ENCODE measurements at regions not wholly inside any gene's neighbourhood (a gene's known extent, or its start where the extent isn't known, plus 50 kb on each side); places are given as distances from the start of the nearest gene placed in this dataset.

GRCh38 chr2:18093196-18093595 lies 214.7 kb downstream of the KCNS3 start:
- CTCF ChIA-PET: no interaction called here
- H3K9me3 Mint-ChIP-seq: peaks cover 0 to 9% (median 0%) of the 10 kb centered on the region in 11 donors
- intact Hi-C loops (cut with micrococcal nuclease): no loop called here
- DNase-seq: no peak
- Histone ChIP-seq H3K27me3 (ENCODE audit: control insufficient read depth in 2 of 2, insufficient read depth in 2 of 2, low read length in 2 of 2) (no peaks in the 10 kb centered on the region), H3K9me3 (ENCODE audit: control insufficient read depth in 2 of 3, low read length in 3 of 3) (no peaks in the 10 kb centered on the region), H3K4me3 (ENCODE audit: low read length) (no peak overlapping the region), H3K36me3 (ENCODE audit: control insufficient read depth in 2 of 3, insufficient read depth in 3 of 3, low read length in 3 of 3) (no peaks in the 10 kb centered on the region), H3K4me1 (ENCODE audit: control insufficient read depth in 2 of 2, insufficient read depth in 2 of 2, low read length in 2 of 2) (no peaks in the 10 kb centered on the region), H3K27ac (ENCODE audit: low read depth, low read length) (no peak overlapping the region)
- no peaks in the 10 kb centered on the region for H3K4me1 Mint-ChIP-seq
- no peak overlapping the region for H3K4me3 Mint-ChIP-seq
- H3K27me3 Mint-ChIP-seq: peaks cover 0 to 7% (median 3%) of the 10 kb centered on the region in 5 donors
- no peak for ATAC-seq
- H3K27ac Mint-ChIP-seq: no peak overlapping the region
- H3K36me3 Mint-ChIP-seq: no peaks in the 10 kb centered on the region
- POLR2A ChIA-PET: no interaction called here

- no peaks in the 10 kb centered on the region for H3K9me3 ChIP-seq (ENCODE audit: control insufficient read depth in 2 of 3, low read length in 3 of 3)
- H3K9me3 Mint-ChIP-seq: peaks cover 0 to 9% (median 0%) of the 10 kb centered on the region in 11 donors
- no peaks in the 10 kb centered on the region for H3K4me1 Mint-ChIP-seq
- H3K36me3 ChIP-seq (ENCODE audit: control insufficient read depth in 2 of 3, insufficient read depth in 3 of 3, low read length in 3 of 3): no peaks in the 10 kb centered on the region
- CTCF ChIA-PET: no interaction called here
- no peaks in the 10 kb centered on the region for H3K36me3 Mint-ChIP-seq
- intact Hi-C loops (cut with micrococcal nuclease): no loop called here
- no peak overlapping the region for H3K27ac Mint-ChIP-seq
- ATAC-seq (no peak), DNase-seq (no peak)
- H3K27ac ChIP-seq (ENCODE audit: low read depth, low read length): no peak overlapping the region
- POLR2A ChIA-PET: no interaction called here
- peaks cover 0 to 7% (median 4%) of the 10 kb centered on the region in 5 donors for H3K27me3 Mint-ChIP-seq
- no peaks in the 10 kb centered on the region for H3K4me1 ChIP-seq (ENCODE audit: control insufficient read depth in 2 of 2, insufficient read depth in 2 of 2, low read length in 2 of 2)
- H3K4me3 ChIP-seq (ENCODE audit: low read length): no peak overlapping the region
- H3K4me3 Mint-ChIP-seq: no peak overlapping the region
- H3K27me3 ChIP-seq (ENCODE audit: control insufficient read depth in 2 of 2, insufficient read depth in 2 of 2, low read length in 2 of 2): no peaks in the 10 kb centered on the region
Measured at GRCh38 chr2:18092760-18093159, 214.3 kb downstream of the KCNS3 start.

GRCh38 chr2:18085593-18085992 lies 207.1 kb downstream of the KCNS3 start:
- no peaks in the 10 kb centered on the region for H3K9me3 ChIP-seq (ENCODE audit: control insufficient read depth in 2 of 3, low read length in 3 of 3)
- no peaks in the 10 kb centered on the region for H3K27me3 ChIP-seq (ENCODE audit: control insufficient read depth in 2 of 2, insufficient read depth in 2 of 2, low read length in 2 of 2)
- ChIA-PET POLR2A (no interaction called here), CTCF (no interaction called here)
- H3K9me3 Mint-ChIP-seq: peaks cover 0 to 13% (median 4%) of the 10 kb centered on the region in 11 donors
- intact Hi-C loops (cut with micrococcal nuclease): no loop called here
- H3K36me3 Mint-ChIP-seq: peaks cover 0 to 6% (median 0%) of the 10 kb centered on the region in 5 donors
- no peaks in the 10 kb centered on the region for H3K4me1 ChIP-seq (ENCODE audit: control insufficient read depth in 2 of 2, insufficient read depth in 2 of 2, low read length in 2 of 2)
- ATAC-seq (no peak), DNase-seq (no peak)
- no peak overlapping the region for H3K27ac Mint-ChIP-seq
- H3K36me3 ChIP-seq (ENCODE audit: control insufficient read depth in 2 of 3, insufficient read depth in 3 of 3, low read length in 3 of 3): no peaks in the 10 kb centered on the region
- no peaks in the 10 kb centered on the region for H3K4me1 Mint-ChIP-seq
- no peak overlapping the region for H3K4me3 Mint-ChIP-seq
- H3K27me3 Mint-ChIP-seq: peaks cover 0 to 5% (median 0%) of the 10 kb centered on the region in 5 donors
- H3K4me3 ChIP-seq (ENCODE audit: low read length): no peak overlapping the region
- no peak overlapping the region for H3K27ac ChIP-seq (ENCODE audit: low read depth, low read length)

GRCh38 chr2:18084376-18084775 lies 205.9 kb downstream of the KCNS3 start:
- H3K27ac Mint-ChIP-seq: no peak overlapping the region

GRCh38 chr2:18083806-18084205 lies 205.3 kb downstream of the KCNS3 start:
- H3K4me3 ChIP-seq (ENCODE audit: low read length): no peak overlapping the region
- Mint-ChIP-seq H3K9me3 (peaks cover 0 to 10% (median 4%) of the 10 kb centered on the region in 11 donors), H3K4me1 (no peaks in the 10 kb centered on the region), H3K27me3 (peaks cover 0 to 4% (median 0%) of the 10 kb centered on the region in 5 donors), H3K36me3 (peaks cover 0 to 6% (median 0%) of the 10 kb centered on the region in 5 donors), H3K27ac (no peak overlapping the region), H3K4me3 (no peak overlapping the region)
- ATAC-seq: no peak
- no peak for DNase-seq
- no peaks in the 10 kb centered on the region for H3K36me3 ChIP-seq (ENCODE audit: control insufficient read depth in 2 of 3, insufficient read depth in 3 of 3, low read length in 3 of 3)
- no peaks in the 10 kb centered on the region for H3K4me1 ChIP-seq (ENCODE audit: control insufficient read depth in 2 of 2, insufficient read depth in 2 of 2, low read length in 2 of 2)
- CTCF ChIA-PET: no interaction called here
- no peak overlapping the region for H3K27ac ChIP-seq (ENCODE audit: low read depth, low read length)
- H3K27me3 ChIP-seq (ENCODE audit: control insufficient read depth in 2 of 2, insufficient read depth in 2 of 2, low read length in 2 of 2): no peaks in the 10 kb centered on the region
- H3K9me3 ChIP-seq (ENCODE audit: control insufficient read depth in 2 of 3, low read length in 3 of 3): no peaks in the 10 kb centered on the region
- POLR2A ChIA-PET: no interaction called here
- intact Hi-C loops (cut with micrococcal nuclease): no loop called here

More at GRCh38 chr2:18084376-18084775, 205.9 kb downstream of the KCNS3 start:
- ATAC-seq: no peak
- H3K27me3 Mint-ChIP-seq: peaks cover 0 to 4% (median under 1%) of the 10 kb centered on the region in 5 donors
- peaks cover 0 to 10% (median 4%) of the 10 kb centered on the region in 11 donors for H3K9me3 Mint-ChIP-seq
- peaks cover 0 to 6% (median 0%) of the 10 kb centered on the region in 5 donors for H3K36me3 Mint-ChIP-seq
- no peak for DNase-seq
- ChIA-PET POLR2A (no interaction called here), CTCF (no interaction called here)
- H3K4me3 Mint-ChIP-seq: no peak overlapping the region
- no peak overlapping the region for H3K27ac ChIP-seq (ENCODE audit: low read depth, low read length)
- no peaks in the 10 kb centered on the region for H3K4me1 ChIP-seq (ENCODE audit: control insufficient read depth in 2 of 2, insufficient read depth in 2 of 2, low read length in 2 of 2)
- no peaks in the 10 kb centered on the region for H3K9me3 ChIP-seq (ENCODE audit: control insufficient read depth in 2 of 3, low read length in 3 of 3)
- intact Hi-C loops (cut with micrococcal nuclease): no loop called here
- H3K4me3 ChIP-seq (ENCODE audit: low read length): no peak overlapping the region
- no peaks in the 10 kb centered on the region for H3K27me3 ChIP-seq (ENCODE audit: control insufficient read depth in 2 of 2, insufficient read depth in 2 of 2, low read length in 2 of 2)
- H3K36me3 ChIP-seq (ENCODE audit: control insufficient read depth in 2 of 3, insufficient read depth in 3 of 3, low read length in 3 of 3): no peaks in the 10 kb centered on the region
- no peaks in the 10 kb centered on the region for H3K4me1 Mint-ChIP-seq

- DNase-seq (no peak), ATAC-seq (no peak)
- no peak overlapping the region for H3K4me3 Mint-ChIP-seq
- intact Hi-C loops (cut with micrococcal nuclease): no loop called here
- H3K36me3 ChIP-seq (ENCODE audit: control insufficient read depth in 2 of 3, insufficient read depth in 3 of 3, low read length in 3 of 3): no peaks in the 10 kb centered on the region
- peaks cover 0 to 7% (median 0%) of the 10 kb centered on the region in 11 donors for H3K9me3 Mint-ChIP-seq
- H3K27me3 Mint-ChIP-seq: peaks cover 0 to 5% (median 4%) of the 10 kb centered on the region in 5 donors
- no peaks in the 10 kb centered on the region for H3K36me3 Mint-ChIP-seq
- no peaks in the 10 kb centered on the region for H3K27me3 ChIP-seq (ENCODE audit: control insufficient read depth in 2 of 2, insufficient read depth in 2 of 2, low read length in 2 of 2)
- no peak overlapping the region for H3K4me3 ChIP-seq (ENCODE audit: low read length)
- POLR2A ChIA-PET: no interaction called here
- H3K27ac Mint-ChIP-seq: no peak overlapping the region
- H3K4me1 ChIP-seq (ENCODE audit: control insufficient read depth in 2 of 2, insufficient read depth in 2 of 2, low read length in 2 of 2): no peaks in the 10 kb centered on the region
- no peaks in the 10 kb centered on the region for H3K9me3 ChIP-seq (ENCODE audit: control insufficient read depth in 2 of 3, low read length in 3 of 3)
- CTCF ChIA-PET: no interaction called here
- H3K27ac ChIP-seq (ENCODE audit: low read depth, low read length): no peak overlapping the region
- peaks cover 0 to 16% (median 2%) of the 10 kb centered on the region in 7 donors for H3K4me1 Mint-ChIP-seq
Measured at GRCh38 chr2:18078216-18078615, 199.7 kb downstream of the KCNS3 start.

- CTCF ChIA-PET: no interaction called here
- POLR2A ChIA-PET: no interaction called here
Measured at GRCh38 chr2:18077704-18078103, 199.2 kb downstream of the KCNS3 start.

More at GRCh38 chr2:18077704-18078103, 199.2 kb downstream of the KCNS3 start:
- Mint-ChIP-seq H3K4me1 (peaks cover 0 to 16% (median 2%) of the 10 kb centered on the region in 7 donors), H3K4me3 (no peak overlapping the region), H3K27ac (no peak overlapping the region), H3K36me3 (no peaks in the 10 kb centered on the region), H3K9me3 (peaks cover 0 to 6% (median 0%) of the 10 kb centered on the region in 11 donors), H3K27me3 (peaks cover 0 to 8% (median 7%) of the 10 kb centered on the region in 5 donors)
- Histone ChIP-seq H3K4me3 (ENCODE audit: low read length) (no peak overlapping the region), H3K9me3 (ENCODE audit: control insufficient read depth in 2 of 3, low read length in 3 of 3) (no peaks in the 10 kb centered on the region), H3K4me1 (ENCODE audit: control insufficient read depth in 2 of 2, insufficient read depth in 2 of 2, low read length in 2 of 2) (no peaks in the 10 kb centered on the region), H3K27ac (ENCODE audit: low read depth, low read length) (no peak overlapping the region), H3K36me3 (ENCODE audit: control insufficient read depth in 2 of 3, insufficient read depth in 3 of 3, low read length in 3 of 3) (no peaks in the 10 kb centered on the region), H3K27me3 (ENCODE audit: control insufficient read depth in 2 of 2, insufficient read depth in 2 of 2, low read length in 2 of 2) (no peaks in the 10 kb centered on the region)
- intact Hi-C loops (cut with micrococcal nuclease): no loop called here
- DNase-seq (no peak), ATAC-seq (no peak)
